HG03159 (cell line): ENCODE measurements at regions not wholly inside any gene's neighbourhood (a gene's known extent, or its start where the extent isn't known, plus 50 kb on each side); places are given as distances from the start of the nearest gene placed in this dataset.
"Not testable (repeated sequence)": the region's sequence is repeated elsewhere in the genome, so short reads cannot be mapped to it uniquely, and the experiment has no call there.

Experiments used
- ATAC-seq: cut with Tn5 transposase; IDR thresholded peaks from one replicate; pipeline ENCODE4 v1.9.1; 2021; ENCODE audit warnings: mild to moderate bottlenecking, moderate library complexity; ENCODE audit not compliant: unreplicated experiment

DNA sequence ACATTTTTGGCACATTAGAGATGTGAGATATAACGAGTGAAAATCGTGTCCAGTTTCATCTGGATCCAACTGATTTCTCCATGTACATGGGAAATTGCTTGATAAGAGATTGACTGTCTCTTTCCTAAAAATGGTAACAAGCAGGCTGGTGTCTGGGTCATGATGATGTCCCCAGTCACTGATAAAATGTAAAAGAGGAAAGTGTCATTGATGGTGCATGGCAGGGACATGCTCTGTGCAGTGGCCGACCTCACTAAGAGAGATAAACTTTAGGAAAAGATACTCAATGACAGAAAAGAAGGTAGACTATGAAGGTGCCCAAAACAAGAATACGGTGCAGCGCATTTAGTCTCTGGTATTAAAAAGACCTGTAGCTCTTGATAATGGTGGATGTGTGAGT lies 1517.5 kb downstream of the RPIA start:
- no peak for ATAC-seq

DNA sequence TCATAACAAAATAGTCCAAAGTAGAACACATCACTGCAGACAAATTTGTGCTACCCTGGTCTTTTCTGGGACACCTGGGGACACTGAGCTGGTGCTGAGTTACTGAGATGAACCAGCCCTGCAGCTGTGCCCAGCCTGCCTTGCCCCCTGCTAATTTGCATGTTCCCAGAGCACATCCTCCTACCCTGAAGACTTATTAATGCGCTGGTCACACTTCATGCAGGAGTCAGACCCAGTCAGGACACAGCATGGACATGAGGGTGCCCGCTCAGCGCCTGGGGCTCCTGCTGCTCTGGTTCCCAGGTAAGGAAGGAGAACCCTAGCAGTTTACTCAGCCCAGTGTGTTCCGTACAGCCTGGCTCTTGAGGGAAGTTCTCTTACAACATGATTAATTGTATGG lies 1518.3 kb downstream of the RPIA start:
- no peak for ATAC-seq

DNA sequence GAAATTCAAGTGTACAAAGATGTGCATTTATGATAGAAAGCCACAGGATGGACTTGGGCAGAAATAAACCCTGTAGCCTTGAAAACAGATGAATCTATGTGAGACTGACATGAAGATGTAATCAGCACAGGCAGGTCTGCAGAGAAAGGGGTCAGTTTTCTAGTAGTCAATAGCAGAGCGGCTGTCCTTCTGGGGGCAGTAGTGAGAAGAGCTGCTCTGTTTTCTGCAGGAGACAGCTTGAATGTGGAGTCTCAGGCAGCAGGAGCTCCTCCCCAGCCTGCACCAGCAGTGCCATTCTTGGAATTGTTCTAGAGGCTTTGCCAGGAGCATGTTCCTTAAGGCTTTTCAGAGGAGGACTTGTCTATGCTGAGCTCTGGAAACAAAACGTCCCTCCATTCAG lies 1524.4 kb downstream of the RPIA start:
- not testable (repeated sequence) for ATAC-seq

DNA sequence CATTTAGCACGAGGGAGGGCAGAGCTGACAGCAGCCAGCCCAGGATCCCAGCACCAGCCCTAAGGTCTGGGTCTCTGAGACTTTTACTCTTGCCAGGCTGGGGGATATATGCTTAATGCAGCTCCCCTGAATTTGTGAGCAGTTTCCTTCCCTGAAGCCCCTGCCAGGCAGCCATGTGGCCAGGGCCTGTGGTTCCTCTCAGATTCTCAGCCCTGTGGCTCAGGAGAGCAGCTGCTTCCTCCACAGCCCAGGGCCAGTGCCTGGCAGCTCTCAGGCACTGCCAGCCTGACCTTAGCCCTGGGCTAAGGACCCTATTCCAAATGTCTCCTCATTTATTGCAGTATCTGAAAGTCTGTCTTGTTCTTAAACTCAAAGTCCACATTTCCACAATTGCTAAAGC lies 1525.3 kb downstream of the RPIA start:
- not testable (repeated sequence) for ATAC-seq

DNA sequence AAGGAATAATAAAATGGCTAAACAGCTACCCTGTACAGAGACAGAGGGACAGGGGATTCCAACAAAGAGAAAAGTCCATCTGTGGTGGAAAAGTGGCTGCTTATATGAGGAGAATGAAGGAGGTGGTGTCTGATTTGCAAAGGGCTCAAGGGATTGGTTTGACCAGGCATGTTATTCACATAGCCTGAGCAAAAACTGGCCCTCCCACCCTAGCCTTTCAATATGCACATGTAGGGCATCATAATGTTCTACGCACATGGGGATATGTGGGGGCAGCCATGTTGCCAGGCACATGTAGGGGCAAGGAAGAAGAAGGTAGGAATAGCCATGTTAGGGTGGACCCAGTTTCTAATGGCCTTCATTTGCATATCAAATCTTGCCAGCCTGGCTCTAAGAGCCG lies 1527.1 kb downstream of the RPIA start:
- not testable (repeated sequence) for ATAC-seq

DNA sequence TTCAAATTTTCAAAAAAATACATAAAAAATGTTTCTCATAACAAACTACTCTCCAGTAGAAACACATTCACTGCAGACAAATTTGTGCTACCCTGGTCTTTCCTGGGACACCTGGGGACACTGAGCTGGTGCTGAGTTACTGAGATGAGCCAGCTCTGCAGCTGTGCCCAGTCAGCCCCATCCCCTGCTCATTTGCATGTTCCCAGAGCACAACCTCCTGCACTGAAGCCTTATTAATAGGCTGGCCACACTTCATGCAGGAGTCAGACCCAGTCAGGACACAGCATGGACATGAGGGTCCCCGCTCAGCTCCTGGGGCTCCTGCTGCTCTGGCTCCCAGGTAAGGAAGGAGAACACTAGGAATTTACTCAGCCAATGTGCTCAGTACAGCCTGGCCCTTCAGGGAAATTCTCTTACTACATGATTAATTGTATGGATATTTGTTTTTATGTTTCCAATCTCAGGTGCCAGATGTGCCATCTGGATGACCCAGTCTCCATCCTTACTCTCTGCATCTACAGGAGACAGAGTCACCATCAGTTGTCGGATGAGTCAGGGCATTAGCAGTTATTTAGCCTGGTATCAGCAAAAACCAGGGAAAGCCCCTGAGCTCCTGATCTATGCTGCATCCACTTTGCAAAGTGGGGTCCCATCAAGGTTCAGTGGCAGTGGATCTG lies 1529.3 kb downstream of the RPIA start:
- not testable (repeated sequence) for ATAC-seq

DNA sequence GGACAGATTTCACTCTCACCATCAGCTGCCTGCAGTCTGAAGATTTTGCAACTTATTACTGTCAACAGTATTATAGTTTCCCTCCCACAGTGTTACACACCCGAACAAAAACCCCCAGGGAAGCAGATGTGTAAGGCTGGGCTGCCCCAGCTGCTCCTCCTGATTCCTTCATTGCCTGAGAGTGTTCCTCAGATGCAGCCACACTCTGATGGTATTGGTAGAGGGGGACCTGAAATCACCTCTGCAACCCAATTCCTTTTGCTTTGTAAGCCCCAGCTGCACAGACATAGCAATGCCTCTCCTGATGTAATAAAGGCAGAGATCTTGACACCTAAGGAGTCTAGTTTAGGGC lies 1529.8 kb downstream of the RPIA start:
- no peak for ATAC-seq

DNA sequence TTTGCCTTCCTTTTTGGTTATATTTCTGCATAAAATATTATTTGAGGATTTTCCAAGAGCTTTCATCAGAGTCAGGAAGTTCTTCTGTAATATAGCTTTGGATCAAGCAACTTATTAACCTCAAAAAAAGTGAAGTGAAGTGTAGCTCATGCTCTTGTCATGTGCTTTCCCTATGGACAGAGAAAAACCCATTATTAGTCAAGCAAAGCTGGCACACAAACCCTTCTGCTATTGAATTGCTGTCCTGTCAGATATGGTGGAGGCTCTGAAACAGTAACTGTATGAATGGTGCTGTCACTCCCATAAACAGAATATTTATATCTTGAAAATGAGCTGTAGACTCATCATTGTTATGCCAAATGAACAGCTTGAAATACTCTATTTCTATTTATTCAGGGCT lies 1533.3 kb downstream of the RPIA start:
- not testable (repeated sequence) for ATAC-seq

DNA sequence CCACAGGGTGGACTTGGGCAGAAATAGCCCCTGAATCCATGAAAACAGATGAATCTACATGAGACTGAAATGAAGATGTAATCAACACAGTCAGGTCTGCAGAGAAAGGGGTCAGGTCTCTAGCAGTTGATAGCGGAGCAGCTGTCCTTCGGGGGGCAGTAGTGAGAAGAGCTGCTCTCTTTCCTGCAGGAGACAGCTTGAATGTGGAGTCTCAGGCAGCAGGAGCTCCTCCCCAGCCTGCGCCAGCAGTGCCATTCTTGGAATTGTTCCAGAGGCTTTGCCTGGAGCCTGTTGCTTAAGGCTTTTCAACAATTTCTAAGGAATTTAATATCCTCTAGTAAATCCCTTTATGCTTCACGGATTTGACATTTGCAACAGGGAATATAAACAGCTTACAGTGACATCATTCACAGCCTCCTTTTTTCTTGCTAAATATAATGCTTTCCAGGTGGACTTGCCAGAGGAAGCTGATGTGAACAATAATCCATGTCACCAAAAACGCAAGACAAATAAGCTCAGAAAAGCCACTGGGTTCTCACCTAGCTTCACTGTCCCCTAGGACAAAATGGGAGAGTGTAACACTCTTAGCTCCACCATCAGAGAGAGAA lies 1535.1 kb downstream of the RPIA start:
- not testable (repeated sequence) for ATAC-seq

DNA sequence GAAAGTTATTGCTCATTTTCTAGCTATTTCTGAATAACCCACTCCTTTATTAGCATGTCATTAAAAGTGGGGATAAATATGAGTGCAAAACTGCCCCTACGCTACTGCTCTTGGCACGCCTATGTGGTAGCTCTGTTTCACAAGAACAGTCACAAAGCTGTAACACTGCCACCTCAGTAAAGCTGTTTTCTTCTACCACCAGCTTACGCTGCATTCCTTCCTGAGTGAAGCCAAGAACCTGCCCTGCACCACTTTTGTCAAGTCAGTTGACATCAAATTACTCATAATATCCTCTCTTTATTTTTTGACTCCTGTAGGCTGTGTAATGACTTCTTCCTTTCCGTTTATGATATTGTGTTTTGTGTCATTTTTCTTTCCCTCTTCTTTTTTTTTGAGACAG lies 1539.7 kb downstream of the RPIA start:
- ATAC-seq = not testable (repeated sequence)

DNA sequence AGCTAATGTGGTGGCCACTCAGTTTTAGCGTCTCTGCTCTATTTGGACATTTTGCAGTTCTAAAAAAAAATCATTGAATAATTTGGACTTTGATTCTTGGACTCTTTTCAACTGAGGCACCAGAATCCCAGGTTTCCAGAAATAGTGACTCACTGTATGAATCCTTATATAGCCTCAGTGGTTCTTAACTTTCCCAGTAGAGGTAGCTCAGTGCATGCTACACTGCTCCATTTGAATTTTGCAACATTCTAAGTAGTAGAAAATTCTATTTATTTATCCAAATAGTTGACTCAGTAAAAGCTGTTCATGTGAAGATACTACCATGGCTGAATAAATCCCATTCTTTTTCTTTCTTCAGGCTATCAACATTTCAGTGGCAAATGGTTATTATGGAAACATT lies 1544.0 kb downstream of the RPIA start:
- ATAC-seq = not testable (repeated sequence)

DNA sequence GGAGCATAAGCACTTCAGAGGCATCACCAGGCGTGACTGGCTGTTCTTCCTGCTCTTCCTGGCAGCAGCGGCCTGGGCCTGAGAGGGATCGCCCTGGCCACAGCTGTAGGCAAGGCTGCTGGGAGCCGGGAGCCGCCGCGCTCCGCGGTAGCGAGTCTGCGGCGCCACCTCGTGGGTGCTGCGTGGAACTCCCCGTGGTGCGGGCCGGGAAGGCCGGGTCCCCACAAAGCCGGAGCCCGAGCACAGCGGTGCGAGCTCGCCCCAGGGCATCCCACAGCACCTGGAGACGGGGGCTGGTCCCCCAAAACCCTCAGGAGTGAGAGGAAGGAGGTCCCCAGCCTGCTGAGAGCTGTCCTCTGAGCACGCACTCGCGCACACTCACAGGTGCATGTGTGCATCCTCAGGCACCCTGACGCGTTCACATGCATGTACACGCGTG lies 1546.5 kb downstream of the RPIA start:
- ATAC-seq = not testable (repeated sequence)

DNA sequence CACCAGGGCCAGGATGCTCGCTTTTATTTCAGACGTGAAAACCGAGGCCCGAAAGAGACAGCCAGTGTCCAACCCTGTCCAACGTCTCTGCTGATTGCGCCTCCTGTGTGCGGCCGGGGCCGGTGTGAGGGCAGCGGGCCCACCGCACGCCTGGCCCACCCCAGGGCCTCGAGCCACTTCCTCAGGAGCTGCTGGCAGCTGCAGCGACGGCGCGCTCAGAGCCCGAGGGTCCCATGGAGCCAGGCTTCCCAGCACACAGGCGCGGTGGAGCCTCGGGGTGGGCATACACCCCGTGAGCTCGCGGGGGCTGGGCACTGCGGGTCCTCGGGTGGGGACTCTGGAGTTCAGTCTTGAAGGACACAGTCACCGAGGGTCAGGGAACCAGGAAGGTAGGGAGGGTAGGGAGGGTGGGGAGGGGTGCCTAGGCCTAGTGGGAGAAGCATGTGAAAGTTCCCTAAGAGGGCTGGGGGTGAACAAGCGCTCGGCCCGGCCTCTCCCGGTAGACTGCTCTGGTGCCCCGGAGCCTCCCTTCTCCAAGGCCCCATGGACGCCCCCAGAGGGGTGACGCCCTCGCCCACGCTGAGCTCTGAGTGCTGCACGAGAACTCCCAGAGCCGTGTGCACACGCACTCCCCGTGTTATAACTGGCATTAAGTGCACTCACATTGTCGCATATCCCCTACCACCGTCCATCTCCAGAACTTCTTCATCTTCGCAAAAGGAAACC lies 1547.2 kb downstream of the RPIA start:
- ATAC-seq = not testable (repeated sequence)

DNA sequence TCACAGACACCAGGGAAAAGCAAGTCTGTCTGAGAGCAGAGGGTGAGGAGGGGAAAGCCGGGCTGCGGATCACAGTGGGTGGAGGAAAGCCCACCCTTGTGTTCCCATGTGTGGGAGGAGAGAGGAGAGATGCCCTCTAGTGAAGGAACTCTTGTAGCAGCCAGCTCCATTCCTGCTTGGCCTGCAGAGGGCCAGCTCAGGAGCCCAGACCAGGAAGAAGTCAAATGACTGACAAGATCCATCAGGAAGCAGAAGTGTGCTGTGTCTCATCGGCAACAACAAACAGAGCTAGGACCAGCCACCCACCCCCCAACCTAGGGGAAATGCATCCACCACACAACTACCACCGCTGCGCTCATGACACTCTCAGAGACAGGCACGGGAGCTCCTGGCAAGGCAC lies 1548.3 kb downstream of the RPIA start:
- ATAC-seq = not testable (repeated sequence)

DNA sequence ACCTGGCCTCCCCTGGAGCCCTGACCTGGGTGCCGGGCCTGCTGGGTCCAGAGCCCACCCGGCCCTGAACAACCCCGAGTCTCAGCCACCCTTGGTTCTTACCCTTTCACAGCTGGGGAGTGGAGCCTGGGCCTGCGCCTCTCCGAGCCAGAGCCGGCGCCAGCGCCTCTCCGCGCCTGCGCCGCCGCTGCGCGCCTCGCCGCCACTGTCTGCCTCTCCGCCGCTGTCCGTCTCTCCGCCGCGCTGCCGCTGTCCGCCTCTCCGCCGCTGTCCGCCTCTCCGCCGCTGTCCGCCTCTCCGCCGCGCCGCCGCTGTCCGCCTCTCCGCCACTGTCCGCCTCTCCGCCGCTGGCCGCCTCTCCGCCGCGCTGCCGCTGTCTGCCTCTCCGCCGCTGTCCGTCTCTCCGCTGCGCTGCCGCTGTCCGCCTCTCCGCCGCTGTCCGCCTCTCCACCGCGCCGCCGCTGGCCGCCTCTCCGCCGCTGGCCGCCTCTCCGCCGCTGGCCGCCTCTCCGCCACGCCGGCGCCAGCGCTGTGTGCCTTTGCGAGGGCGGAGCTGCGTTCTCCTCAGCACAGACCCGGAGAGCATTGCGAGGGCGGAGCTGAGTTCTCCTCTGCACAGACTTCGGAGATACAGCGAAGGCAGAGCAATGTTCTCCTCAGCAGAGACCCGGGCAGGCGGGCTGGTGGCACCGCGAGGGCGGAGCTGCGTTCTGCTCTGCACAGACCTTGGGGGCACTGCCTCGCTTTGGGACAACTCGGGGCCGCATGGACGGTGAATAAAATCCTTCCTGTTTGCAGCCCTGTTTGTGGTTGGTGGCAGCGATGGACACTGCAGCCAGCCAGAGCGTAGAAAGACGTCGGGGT lies 1553.7 kb downstream of the RPIA start:
- ATAC-seq = not testable (repeated sequence)

DNA sequence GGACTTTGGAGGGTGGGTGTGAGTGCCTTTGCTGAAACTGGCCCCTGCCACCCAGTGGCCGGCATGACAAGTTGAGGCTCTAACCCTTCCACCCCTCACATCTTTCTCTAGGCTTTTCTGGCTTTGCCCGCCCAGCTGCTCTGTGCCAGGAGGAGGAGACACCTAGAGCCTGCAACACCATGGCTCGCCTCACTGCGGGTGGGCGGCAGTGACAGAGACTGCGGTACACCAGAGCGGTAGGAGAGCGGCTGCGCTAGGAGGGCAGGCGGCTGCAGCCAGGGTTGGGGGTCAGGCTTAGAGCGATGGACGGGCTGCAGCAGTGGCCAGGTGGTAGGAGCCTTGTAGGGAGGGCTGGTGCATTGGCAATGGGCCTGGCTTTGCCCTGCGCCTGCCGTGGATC lies 1556.9 kb downstream of the RPIA start:
- not testable (repeated sequence) for ATAC-seq

DNA sequence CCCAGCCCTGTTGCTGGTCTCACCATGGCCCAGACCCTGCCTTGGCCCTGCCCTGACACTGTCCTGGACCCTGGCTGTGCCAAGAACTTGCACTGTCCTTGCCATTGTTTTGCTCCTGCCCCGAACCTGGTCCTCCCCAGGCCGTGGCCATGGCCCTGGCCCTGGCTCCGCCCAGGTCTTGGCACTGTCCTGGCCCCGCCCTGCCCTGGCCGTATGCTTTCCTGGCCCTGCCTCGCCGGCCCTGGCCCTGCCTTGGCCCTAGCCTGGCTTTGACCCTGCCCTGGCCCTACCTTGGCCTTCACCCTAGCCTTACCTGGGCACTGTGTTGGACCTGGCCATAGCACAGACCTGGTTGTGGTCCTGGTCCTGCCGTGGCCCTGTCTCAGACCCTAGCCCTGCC lies 1558.9 kb downstream of the RPIA start:
- not testable (repeated sequence) for ATAC-seq

DNA sequence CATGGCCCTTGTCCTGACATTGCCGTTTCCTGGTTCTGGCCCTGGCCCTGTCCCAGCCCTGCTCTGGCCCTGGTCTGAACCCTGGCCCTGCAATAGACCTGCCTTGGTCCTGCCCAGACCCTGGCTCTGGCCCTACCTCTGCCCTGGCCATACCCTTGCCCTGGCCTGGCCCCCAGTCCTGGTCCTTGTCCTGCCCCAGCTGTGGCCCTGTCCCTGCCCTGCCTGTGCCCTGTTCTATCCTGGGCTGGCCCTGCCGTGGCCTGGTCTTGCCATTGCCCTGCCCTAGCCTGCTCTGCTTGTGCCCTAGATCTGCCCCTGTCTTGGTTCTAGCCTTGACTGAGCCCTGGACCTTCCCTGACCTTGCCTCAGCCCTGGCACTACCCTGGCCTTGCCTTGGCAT lies 1560.1 kb downstream of the RPIA start:
- ATAC-seq = not testable (repeated sequence)

DNA sequence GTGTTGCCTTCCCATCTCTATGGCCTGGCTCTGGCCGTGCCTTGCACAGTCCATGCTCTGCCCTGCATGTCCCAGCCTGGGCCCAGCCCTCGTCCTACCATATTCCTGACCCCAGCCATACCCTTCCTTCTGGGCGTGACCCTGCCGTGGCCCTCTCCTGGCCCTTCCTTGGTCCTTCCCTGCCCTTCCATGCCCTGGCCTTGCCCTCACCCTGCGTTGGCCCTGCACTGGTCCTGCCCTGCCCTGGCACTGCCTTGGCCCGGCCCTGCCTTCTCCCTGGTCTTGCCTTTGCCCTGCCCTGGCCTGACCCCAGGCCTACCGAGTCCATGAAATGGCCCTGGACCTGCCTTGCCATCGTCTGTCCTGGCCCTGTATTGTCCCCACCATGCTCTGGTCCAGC lies 1561.8 kb downstream of the RPIA start:
- ATAC-seq = not testable (repeated sequence)

DNA sequence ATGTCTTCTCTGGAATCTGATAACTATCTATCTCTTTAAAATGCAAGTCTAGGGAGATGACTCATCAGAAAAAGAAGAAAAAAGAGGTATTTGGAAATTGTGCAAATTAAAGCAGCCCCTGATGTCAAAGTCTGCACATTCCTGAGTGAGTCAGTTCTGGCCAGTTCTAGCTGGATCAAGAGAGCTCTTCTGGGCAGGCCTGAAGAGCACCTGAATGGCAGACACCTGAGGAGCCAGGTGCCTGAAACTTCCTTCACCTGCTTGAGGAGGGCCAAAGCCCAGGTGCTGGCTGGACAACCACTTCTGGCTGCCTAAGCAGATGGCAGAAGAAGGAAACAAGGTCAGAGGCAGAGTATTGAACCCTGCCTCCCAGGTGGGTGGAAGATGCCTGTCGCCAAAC lies 1575.4 kb downstream of the RPIA start:
- not testable (repeated sequence) for ATAC-seq

DNA sequence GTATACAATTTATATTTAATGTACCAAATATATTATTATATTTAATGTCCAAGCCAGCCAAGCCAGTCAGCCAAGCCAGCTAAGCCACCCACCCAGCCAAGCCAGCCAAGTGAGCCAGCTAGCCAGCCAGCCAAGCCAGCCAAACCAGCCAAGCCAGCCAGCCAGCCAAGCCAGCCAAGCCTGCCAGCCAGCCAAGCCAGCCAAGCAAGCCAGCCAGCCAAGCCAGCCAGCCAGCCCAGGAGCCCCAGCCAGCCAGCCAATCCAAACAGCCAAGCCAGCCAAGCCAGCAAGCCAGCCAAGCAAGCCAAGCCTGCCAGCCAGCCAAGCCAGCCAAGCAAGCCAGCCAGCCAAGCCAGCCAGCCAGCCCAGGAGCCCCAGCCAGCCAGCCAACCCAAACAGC lies 1596.3 kb downstream of the RPIA start:
- ATAC-seq = not testable (repeated sequence)
